GM21576 (cell line): ENCODE measurements at regions not wholly inside any gene's neighbourhood (a gene's known extent, or its start where the extent isn't known, plus 50 kb on each side); places are given as distances from the start of the nearest gene placed in this dataset.

ENCODE experiments used
- ATAC-seq: cut with Tn5 transposase; IDR thresholded peaks from one replicate; pipeline ENCODE4 v1.9.1; 2021; ENCODE audit warnings: mild to moderate bottlenecking, moderate library complexity; ENCODE audit not compliant: unreplicated experiment

- ATAC-seq = no peak
Observed at GRCh38 chr3:168338161-168338560, 242.4 kb upstream of the GOLIM4 start.

GRCh38 chr3:168336276-168336675, 240.6 kb upstream of the GOLIM4 start:
- no peak for ATAC-seq

GRCh38 chr3:168333410-168333935, 237.7 kb upstream of the GOLIM4 start:
- ATAC-seq = no peak

DNA sequence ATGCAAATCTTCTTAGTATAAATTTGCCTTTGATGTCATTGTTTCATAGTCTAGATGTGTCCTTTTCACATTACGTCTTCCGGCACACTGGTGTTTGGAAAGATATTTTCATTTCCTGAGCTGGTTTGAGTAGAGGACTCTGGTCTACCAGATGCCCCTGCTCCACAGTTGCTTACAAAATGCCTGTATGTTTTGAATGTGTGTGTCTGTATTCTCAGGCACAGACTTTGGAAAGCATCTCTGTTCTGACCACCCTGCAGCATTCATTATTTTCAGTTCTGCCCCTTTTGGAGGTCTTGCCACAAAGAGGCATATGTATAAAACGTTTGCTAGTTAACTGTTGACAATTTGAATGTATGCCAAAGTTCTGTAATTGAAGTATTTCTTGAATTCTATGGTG, 236.0 kb upstream of the GOLIM4 start:
- no peak for ATAC-seq

GRCh38 chr3:168330983-168331382, 235.3 kb upstream of the GOLIM4 start:
- ATAC-seq = no peak

- no peak for ATAC-seq
Observed at GRCh38 chr3:168327856-168328255, 232.1 kb upstream of the GOLIM4 start.

DNA sequence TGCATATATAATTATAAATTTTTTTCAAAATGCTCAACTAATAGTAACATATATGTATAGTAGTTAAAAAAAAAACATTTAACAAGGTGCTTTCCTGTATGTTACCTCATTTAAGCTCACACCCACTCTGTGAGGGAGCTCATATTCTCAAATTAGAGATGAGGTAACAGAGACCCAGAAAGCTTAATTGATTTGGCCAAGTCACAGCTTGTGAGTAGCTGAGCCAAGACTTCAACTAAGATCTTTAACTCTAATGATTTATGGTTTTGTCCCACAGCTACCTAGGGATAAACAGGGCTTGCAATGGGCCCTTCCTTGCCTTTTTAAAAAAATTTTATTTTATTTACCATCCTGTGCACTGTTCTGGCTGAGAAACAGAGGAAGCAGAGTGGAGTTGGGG, 230.0 kb upstream of the GOLIM4 start:
- ATAC-seq = no peak

DNA sequence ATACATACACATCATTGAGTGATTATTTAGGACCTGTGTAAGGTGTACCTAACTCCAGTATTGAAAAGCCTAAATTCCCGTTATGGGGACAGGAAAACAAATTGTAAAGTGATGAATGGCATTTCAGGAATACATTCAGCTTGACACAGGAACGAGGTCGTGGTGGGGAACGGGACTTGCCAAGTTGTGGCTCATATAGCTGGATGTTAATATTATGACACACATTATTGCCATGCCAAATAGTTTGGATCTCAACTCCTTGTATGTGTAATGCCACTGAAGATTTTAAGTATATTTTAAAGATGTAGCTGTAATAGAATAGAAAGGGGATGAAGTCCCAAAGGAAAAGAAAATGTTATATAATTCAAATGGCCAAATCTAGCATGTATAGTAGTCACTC, 227.2 kb upstream of the GOLIM4 start:
- no peak for ATAC-seq

GRCh38 chr3:168314166-168314565, 218.4 kb upstream of the GOLIM4 start:
- no peak for ATAC-seq

DNA sequence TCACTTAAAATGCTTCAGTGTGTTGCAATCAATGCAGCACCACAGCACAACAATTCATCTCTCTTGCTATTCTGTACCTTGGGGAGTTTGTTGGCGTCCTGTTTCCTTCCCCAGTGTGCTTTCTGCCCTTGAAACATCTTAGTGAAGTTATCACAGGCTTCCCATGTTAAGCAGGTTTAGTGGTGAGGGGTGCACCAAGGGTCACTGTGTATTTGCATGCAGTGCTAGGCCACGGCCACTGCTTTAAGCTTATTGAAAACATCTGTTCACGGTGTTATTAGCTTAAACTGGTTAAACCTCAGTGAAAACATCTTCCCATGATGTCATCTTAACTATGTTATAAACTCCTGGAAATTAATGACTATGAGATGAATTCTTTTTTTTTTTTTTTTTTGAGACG, 217.3 kb upstream of the GOLIM4 start:
- no peak for ATAC-seq

DNA sequence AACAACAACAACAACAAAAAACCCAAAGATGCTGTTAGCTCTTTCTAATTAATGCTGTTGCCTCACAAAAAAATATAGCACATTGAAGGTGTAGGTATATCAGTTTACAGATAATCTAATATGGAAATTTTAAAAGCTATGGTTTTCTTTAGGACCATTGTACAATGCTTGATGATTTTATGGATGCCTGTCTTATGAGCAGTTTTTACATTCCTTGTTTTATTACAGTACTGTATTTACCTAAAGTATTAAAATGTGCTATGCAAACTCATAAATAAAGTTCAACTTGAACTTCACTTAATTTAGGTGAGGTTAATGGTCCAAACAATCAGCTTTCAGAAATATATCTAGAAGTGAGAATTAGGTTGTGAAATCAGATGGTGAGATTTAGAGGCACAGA, 212.2 kb upstream of the GOLIM4 start:
- ATAC-seq = no peak

- ATAC-seq = no peak
Observed at GRCh38 chr3:168295027-168295426, 199.3 kb upstream of the GOLIM4 start.

GRCh38 chr3:168292296-168292695, 196.6 kb upstream of the GOLIM4 start:
- no peak for ATAC-seq

DNA sequence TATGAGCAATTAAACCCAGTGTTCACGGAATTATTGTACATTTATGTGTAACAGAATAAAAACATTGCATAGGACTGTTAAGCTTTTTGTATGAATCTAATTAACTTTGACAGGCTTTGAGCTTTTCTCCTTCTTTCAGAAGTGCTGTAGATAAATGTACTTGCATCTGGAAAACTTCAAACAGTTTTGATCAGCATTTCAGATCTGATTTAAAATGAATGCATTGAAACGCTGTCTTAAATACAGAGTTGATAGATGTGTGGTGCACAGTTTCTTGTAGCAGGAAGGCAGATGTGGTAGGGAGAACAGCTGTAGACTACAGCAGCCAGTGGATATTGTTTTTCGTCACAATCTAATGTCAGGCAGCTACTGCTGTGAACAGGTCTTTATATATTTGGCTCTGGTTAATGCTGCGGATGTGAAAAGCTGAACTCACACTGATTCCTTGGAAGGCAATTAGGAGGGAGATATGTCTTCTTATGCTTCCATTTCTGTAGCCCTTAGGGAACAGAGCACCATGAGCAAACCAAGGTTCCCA, 193.8 kb upstream of the GOLIM4 start:
- ATAC-seq = no peak

DNA sequence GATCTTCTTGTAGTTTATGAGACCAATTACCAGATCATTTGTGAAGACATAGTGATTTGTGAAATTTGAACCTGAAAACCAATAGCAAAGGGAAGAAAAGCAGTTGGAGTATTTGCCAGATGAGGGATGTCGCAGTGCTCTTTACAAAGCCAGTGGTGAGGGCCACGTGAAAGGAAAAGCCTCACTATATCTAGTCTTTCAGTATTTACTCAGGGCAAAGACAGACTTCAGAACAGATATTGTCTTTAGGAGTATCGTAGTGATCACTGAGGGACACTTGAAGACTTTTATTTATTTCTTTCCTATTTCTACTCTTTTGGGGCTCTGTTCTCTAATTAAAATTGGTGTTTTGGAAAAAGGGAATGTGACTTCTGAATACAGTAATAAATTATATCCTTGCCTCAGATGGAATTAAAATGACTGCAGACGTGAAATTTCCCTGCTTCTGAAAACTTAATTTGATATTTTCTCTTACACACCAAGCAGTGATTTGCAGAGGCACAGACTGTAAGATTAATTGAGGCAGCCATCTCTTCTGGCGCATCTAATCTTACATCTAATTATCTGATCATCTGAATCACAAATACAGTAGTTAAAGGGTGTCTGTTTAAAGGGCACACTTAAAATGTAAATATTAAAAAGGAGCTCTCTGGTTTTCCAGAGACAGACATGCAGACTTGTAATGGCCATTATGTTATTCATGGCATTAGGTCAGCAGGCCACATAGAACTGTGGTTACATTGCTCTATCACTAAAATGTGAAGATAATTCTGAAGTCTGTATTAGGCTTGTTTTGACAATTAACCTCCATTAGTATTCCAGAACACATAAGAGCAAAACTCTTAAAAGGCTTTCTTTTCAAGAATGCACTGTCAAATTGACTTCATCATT, 193.0 kb upstream of the GOLIM4 start:
- ATAC-seq = no peak

DNA sequence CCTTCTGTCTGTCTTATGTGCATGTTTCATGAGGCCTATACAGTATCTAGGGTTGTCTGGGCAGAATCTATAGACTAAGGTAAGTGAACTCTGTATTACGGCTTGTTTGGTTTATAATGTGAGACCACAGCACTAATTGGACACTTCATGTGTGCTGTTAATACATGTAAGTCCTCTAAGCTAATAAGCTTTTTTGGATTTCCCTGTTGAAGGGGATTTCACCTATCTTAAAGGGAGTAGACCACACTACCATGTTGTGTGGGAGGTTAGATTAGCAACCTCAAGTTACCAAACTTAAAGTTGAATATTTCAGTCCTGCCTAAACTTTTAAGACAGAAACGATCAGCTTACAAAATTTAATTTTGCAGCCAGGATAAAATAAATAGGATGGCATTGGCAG, 189.8 kb upstream of the GOLIM4 start:
- ATAC-seq = no peak

DNA sequence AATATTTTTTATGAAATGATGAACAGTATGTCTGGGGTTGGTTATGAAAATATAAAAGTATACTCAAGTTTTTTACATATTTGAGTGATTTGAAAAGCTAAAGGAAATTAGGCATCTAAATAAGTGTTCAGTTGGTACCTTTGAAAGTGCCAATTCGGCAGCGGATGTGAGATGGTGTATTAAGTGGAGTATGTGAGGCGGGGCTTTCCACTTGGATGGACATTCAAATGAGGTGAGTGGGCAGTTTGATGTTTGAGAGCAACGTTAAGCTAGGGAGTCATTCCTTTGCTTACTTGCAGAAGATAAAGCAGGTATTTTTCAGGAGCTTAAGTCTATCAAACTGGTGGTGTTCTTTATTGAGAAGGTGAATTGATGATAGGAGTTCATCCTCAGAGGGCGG, 189.0 kb upstream of the GOLIM4 start:
- no peak for ATAC-seq

- no peak for ATAC-seq
Observed at GRCh38 chr3:168275662-168276061, 179.9 kb upstream of the GOLIM4 start.

DNA sequence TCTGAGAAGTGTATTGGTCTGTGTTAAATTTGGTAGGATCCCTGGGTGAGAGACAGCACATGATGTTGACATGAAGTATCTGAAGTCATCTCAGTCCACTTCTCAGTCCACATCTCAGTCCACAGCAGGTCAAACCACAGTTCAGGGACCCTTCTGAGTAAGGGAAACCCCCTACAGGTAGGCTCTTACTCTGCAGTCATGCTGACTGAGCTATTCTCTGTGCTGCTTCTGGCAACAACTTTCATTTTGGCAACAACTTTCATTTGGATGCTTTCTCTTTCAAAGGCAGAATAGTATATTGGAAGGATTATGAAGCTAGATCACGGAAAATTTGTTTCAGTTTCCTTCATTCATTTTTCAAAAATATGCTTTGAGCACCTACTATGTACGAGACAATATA, 178.2 kb upstream of the GOLIM4 start:
- ATAC-seq = peak; percentile 81

DNA sequence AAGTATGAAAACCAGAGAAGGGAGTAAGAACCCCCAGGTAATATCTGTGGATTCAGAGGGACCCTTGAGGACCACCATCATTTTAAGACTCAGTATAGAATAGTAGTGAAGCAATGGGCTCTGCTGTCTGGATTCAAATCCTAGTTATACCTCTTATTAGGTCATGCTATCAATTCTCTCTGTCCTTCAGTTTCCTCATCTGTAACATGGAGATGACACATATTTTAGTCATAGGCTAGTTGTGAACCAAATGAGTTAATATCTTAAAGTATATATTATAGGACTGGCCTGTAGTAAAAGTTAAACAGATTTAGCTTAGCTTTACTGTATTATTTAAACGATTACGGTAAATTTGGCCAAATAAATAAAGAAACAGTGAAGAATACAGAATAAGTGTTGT, 177.3 kb upstream of the GOLIM4 start:
- ATAC-seq = no peak

GRCh38 chr3:168272343-168272985, 176.7 kb upstream of the GOLIM4 start:
- no peak for ATAC-seq

GRCh38 chr3:168271932-168272331, 176.2 kb upstream of the GOLIM4 start:
- ATAC-seq = no peak
